ENCODE measurements at regions not wholly inside any gene's neighbourhood (a gene's known extent, or its start where the extent isn't known, plus 50 kb on each side); places are given as distances from the start of the nearest gene placed in this dataset.

- peak in 1 of 2 experiments; percentile 12; a peak in 1 of 4 replicates for TF ChIP-seq RAD21 (CRISPR knock-in tag; conservative IDR thresholded peaks at IDR 0.05 in 1 of 2, IDR thresholded peaks at IDR 0.05 in 1 of 2)
- no peak for TF ChIP-seq SMAD4 (CRISPR knock-in tag; conservative IDR thresholded peaks at IDR 0.05)
- no peak for TF ChIP-seq SMARCA4 (IDR thresholded peaks at IDR 0.05)
- TF ChIP-seq TCF3 (CRISPR knock-in tag; IDR thresholded peaks at IDR 0.05), result no peak
- TF ChIP-seq ZFX (CRISPR knock-in tag; IDR thresholded peaks at IDR 0.05), result no peak
- 0 out of 6 replicates have a peak, but pooled peaks of 1 of the 3 experiments have one; percentile 11 for TF ChIP-seq CTCF (IDR thresholded peaks at IDR 0.05 in 2 of 3, conservative IDR thresholded peaks at IDR 0.05 in 1 of 3; ENCODE audit: insufficient read depth in 2 of 3, low read depth in 1 of 3, low read length in 3 of 3)
- no peak for TF ChIP-seq DPF2 (IDR thresholded peaks at IDR 0.05)
- no peak for TF ChIP-seq ELF4 (CRISPR knock-in tag; IDR thresholded peaks at IDR 0.05)
- TF ChIP-seq CAMTA2 (CRISPR knock-in tag; conservative IDR thresholded peaks at IDR 0.05), result no peak
- no peak for TF ChIP-seq CHD2 (IDR thresholded peaks at IDR 0.05; ENCODE audit: low read depth, low read length)
- TF ChIP-seq CHD7 (IDR thresholded peaks at IDR 0.05; ENCODE audit: low read depth, low read length), result no peak
- no peak for TF ChIP-seq POLR2AphosphoS5 (IDR thresholded peaks at IDR 0.05; ENCODE audit: control insufficient read depth, insufficient read depth, low read depth, low read length)
- TF ChIP-seq CHD4 (IDR thresholded peaks at IDR 0.05; ENCODE audit: insufficient read depth, insufficient replicate concordance, low read depth, low read length, poor library complexity, severe bottlenecking), result no peak
- TF ChIP-seq CBFB (CRISPR knock-in tag; IDR thresholded peaks at IDR 0.05), result no peak
These were observed 58.5 kb upstream of the SLC22A16 start for GRCh38 chr6:110534731-110535492.

All from K562 (cell line).